ENCODE measurements at regions not wholly inside any gene's neighbourhood (a gene's known extent, or its start where the extent isn't known, plus 50 kb on each side); places are given as distances from the start of the nearest gene placed in this dataset.
A peak's percentile ranks its signal among the peaks of the same experiment; 100 is the strongest.
"Not testable (repeated sequence)": the region's sequence is repeated elsewhere in the genome, so short reads cannot be mapped to it uniquely, and the experiment has no call there.

- peaks cover 18% of the 10 kb centered on the region for H3K36me3 Mint-ChIP-seq
- not testable (repeated sequence) for H3K36me3 ChIP-seq (ENCODE audit: control insufficient read depth, insufficient read depth, low read length); H3K27me3 ChIP-seq (ENCODE audit: control insufficient read depth, insufficient read depth, low read length); H3K4me3 Mint-ChIP-seq; H3K4me3 ChIP-seq (ENCODE audit: low read depth, low read length); H3K9me3 Mint-ChIP-seq; H3K9me3 ChIP-seq (ENCODE audit: control insufficient read depth in 2 of 2, low read length in 2 of 2); H3K27me3 Mint-ChIP-seq; ATAC-seq (ENCODE audit: low read depth in 2 of 2); DNase-seq; H3K27ac ChIP-seq (ENCODE audit: insufficient read depth, low read length, poor library complexity, severe bottlenecking); H3K4me1 ChIP-seq (ENCODE audit: control insufficient read depth, insufficient read depth, low read length, poor library complexity, severe bottlenecking)
- peaks cover 23 to 52% (median 26%) of the 10 kb centered on the region in 4 donors for H3K4me1 Mint-ChIP-seq
- peak overlapping the region in 1 of 3 donors; percentile 15 for H3K27ac Mint-ChIP-seq
Measured at GRCh38 chr15:22284795-22285420, 173.8 kb upstream of the GOLGA6L22 start.

- not testable (repeated sequence) for H3K36me3 Mint-ChIP-seq; H3K4me3 ChIP-seq (ENCODE audit: low read depth, low read length); H3K27ac ChIP-seq (ENCODE audit: insufficient read depth, low read length, poor library complexity, severe bottlenecking); H3K9me3 Mint-ChIP-seq; H3K27me3 ChIP-seq (ENCODE audit: control insufficient read depth, insufficient read depth, low read length); H3K36me3 ChIP-seq (ENCODE audit: control insufficient read depth, insufficient read depth, low read length); H3K9me3 ChIP-seq (ENCODE audit: control insufficient read depth in 2 of 2, low read length in 2 of 2); H3K4me3 Mint-ChIP-seq; DNase-seq; ATAC-seq (ENCODE audit: low read depth in 2 of 2); H3K27ac Mint-ChIP-seq; H3K27me3 Mint-ChIP-seq; H3K4me1 ChIP-seq (ENCODE audit: control insufficient read depth, insufficient read depth, low read length, poor library complexity, severe bottlenecking)
- H3K4me1 Mint-ChIP-seq: peaks cover 5 to 10% (median 9%) of the 10 kb centered on the region in 4 donors
Measured at GRCh38 chr15:22291054-22291453, 167.6 kb upstream of the GOLGA6L22 start.

GRCh38 chr15:22303112-22303511 lies 155.6 kb upstream of the GOLGA6L22 start:
- peaks cover 0 to 10% (median 0%) of the 10 kb centered on the region in 4 donors for H3K4me1 Mint-ChIP-seq
- H3K4me3 ChIP-seq (ENCODE audit: low read depth, low read length); H3K4me3 Mint-ChIP-seq; H3K9me3 ChIP-seq (ENCODE audit: control insufficient read depth in 2 of 2, low read length in 2 of 2); DNase-seq; H3K4me1 ChIP-seq (ENCODE audit: control insufficient read depth, insufficient read depth, low read length, poor library complexity, severe bottlenecking); H3K27ac Mint-ChIP-seq; H3K36me3 ChIP-seq (ENCODE audit: control insufficient read depth, insufficient read depth, low read length); H3K27me3 Mint-ChIP-seq; H3K27ac ChIP-seq (ENCODE audit: insufficient read depth, low read length, poor library complexity, severe bottlenecking); ATAC-seq (ENCODE audit: low read depth in 2 of 2); H3K9me3 Mint-ChIP-seq; H3K36me3 Mint-ChIP-seq; H3K27me3 ChIP-seq (ENCODE audit: control insufficient read depth, insufficient read depth, low read length): not testable (repeated sequence)

Data from CD4-positive, CD25-positive, alpha-beta regulatory T cell (primary cell).